ENCODE measurements at regions not wholly inside any gene's neighbourhood (a gene's known extent, or its start where the extent isn't known, plus 50 kb on each side); places are given as distances from the start of the nearest gene placed in this dataset.

DNA sequence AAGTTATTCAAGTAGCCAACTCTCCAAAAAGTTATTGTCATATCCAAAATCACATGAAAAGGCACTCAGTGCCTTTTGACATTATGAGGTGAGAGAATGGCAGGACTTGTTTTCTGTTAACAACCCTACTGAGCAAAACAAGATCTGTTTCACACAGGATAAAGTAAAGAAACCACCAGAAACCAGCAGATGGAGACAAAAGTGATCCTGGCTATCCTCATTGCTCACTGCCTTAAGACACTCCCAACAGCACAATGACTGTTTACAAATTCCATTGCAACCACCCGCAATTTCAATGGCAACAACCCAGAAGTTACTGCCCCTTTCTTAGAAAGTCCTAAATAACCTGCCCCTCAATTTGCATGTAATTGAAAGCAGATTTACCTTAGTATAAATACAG, 352.6 kb upstream of the NDN start:
- Mint-ChIP-seq H3K27me3 (ENCODE audit: unreplicated experiment) (peaks cover 2% of the 10 kb centered on the region), H3K36me3 (ENCODE audit: low read depth, unreplicated experiment) (peaks cover 4% of the 10 kb centered on the region), H3K4me1 (ENCODE audit: unreplicated experiment) (no peaks in the 10 kb centered on the region), H3K4me3 (ENCODE audit: unreplicated experiment) (no peak overlapping the region), H3K27ac (ENCODE audit: unreplicated experiment) (no peak overlapping the region), H3K9me3 (ENCODE audit: unreplicated experiment) (peaks cover 21% of the 10 kb centered on the region)
- DNase-seq (ENCODE audit: low spot score), result no peak
- TF ChIP-seq, protein P1, sequence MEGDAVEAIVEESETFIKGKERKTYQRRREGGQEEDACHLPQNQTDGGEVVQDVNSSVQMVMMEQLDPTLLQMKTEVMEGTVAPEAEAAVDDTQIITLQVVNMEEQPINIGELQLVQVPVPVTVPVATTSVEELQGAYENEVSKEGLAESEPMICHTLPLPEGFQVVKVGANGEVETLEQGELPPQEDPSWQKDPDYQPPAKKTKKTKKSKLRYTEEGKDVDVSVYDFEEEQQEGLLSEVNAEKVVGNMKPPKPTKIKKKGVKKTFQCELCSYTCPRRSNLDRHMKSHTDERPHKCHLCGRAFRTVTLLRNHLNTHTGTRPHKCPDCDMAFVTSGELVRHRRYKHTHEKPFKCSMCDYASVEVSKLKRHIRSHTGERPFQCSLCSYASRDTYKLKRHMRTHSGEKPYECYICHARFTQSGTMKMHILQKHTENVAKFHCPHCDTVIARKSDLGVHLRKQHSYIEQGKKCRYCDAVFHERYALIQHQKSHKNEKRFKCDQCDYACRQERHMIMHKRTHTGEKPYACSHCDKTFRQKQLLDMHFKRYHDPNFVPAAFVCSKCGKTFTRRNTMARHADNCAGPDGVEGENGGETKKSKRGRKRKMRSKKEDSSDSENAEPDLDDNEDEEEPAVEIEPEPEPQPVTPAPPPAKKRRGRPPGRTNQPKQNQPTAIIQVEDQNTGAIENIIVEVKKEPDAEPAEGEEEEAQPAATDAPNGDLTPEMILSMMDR (IDR thresholded peaks at IDR 0.05; ENCODE audit: unreplicated experiment), result no peak

DNA sequence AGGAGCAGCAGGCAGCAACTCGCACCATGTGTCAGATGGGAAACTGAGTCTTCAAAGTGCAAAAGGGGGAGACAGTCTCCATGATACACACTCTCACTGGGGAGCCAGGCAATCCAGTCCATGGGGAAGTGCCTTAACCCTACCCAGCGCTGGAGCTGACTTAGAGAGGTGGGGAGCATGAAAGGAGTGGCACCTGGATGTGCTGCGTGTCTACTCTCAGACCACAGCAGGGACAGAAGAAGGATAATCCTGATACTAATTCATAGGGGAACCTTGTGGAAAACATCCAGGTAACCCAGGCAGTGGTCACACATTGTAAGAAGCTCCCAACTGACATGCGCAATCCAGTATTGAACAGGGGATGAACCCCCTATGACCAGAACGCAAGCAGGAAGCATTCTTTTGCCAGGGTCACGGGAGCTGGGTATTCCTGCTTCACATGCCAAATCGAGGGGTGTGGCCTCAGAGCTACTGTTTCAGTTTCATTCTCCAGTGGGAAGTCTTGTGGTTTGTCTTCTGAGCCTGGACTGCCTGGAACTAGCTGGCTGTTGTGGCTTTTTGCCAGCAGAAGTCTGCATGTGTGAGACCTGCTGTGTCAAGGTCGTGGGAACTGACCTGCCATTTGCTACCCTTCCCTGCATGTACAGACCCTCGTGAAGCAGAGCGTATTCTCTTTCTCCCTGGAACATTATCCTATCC, 367.6 kb upstream of the NDN start:
- H3K27me3 Mint-ChIP-seq (ENCODE audit: unreplicated experiment), result no peaks in the 10 kb centered on the region
- no peaks in the 10 kb centered on the region for H3K4me1 Mint-ChIP-seq (ENCODE audit: unreplicated experiment)
- H3K9me3 Mint-ChIP-seq (ENCODE audit: unreplicated experiment), result no peaks in the 10 kb centered on the region
- H3K36me3 Mint-ChIP-seq (ENCODE audit: low read depth, unreplicated experiment), result no peaks in the 10 kb centered on the region
- TF ChIP-seq, protein P1 (IDR thresholded peaks at IDR 0.05; ENCODE audit: unreplicated experiment), result no peak
- no peak overlapping the region for H3K27ac Mint-ChIP-seq (ENCODE audit: unreplicated experiment)
- no peak overlapping the region for H3K4me3 Mint-ChIP-seq (ENCODE audit: unreplicated experiment)
- no peak for DNase-seq (ENCODE audit: low spot score)

DNA sequence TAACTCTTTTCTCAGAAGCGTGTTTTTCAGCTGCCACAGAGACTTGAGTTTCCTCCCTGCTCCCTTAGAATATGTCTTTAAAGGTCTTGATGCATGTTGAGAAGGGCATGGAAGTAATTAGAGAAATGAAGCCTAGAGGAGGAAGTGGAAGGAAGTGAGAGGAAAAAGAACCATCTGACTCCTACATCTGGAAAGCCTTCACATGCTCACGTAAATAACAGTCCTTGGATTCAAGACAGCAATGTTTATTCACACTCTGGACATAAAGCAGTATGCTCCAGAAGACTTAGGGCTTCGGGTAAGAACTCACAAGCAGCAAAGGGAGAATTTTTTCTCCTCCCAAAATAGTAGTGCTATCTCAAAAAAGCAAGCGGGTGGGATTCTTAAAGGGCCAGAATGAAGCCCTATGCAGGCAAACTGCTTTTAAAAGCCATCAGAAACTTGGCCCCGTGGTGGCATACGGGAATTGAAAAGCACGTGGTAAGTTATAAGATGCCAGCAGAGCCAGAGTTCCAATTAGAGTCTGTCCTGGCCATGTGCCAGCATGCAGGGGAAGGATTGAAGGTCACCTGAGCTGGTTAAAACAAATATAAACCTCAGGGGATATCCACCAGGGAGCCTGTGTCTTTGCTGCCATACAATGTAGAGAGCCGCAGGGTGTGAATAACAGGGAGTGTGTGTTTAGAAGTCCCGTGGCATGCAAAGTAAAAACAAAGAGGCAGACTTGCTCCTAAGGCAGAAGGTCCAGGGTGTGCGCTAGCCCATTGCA, 380.8 kb upstream of the NDN start:
- no peaks in the 10 kb centered on the region for H3K36me3 Mint-ChIP-seq (ENCODE audit: low read depth, unreplicated experiment)
- TF ChIP-seq, protein P1 (IDR thresholded peaks at IDR 0.05; ENCODE audit: unreplicated experiment), result no peak

DNA sequence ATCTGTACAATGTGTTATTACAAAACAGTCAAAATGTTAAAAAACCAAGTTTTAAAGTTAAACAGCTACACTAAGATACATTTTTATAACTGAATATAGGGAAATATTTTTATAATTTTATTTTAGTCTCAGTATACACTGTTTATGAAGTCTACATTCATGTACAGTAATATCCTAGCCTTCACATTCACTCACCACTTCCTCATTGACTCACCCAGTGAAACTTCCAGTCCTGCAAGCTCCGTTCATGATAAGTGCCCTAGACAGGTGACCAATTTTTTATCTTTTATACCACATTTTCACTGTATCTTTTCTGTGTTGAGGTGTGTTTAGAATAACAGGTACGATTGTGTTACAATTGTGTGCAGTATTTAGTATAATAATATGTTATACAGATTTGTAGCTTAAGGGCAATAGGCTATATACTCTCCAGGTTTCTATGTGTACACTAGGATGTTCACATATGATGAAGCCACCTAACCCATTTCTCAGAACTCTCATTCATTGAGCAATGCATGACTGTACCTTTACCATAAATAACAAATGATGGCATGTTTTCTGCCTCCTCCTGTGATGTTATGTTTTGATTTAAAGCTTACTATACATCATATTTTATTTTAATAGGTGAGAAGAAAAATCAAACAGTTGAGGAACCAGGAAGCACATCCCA, 388.4 kb upstream of the NDN start:
- no peak for DNase-seq (ENCODE audit: low spot score)
- TF ChIP-seq, protein P1 (IDR thresholded peaks at IDR 0.05; ENCODE audit: unreplicated experiment), result no peak
- no peaks in the 10 kb centered on the region for H3K27me3 Mint-ChIP-seq (ENCODE audit: unreplicated experiment)
- H3K4me1 Mint-ChIP-seq (ENCODE audit: unreplicated experiment), result no peaks in the 10 kb centered on the region
- H3K36me3 Mint-ChIP-seq (ENCODE audit: low read depth, unreplicated experiment), result no peaks in the 10 kb centered on the region
- no peak overlapping the region for H3K27ac Mint-ChIP-seq (ENCODE audit: unreplicated experiment)
- H3K4me3 Mint-ChIP-seq (ENCODE audit: unreplicated experiment), result no peak overlapping the region
- H3K9me3 Mint-ChIP-seq (ENCODE audit: unreplicated experiment), result peaks cover 8% of the 10 kb centered on the region

More for the DNA sequence above, 380.8 kb upstream of the NDN start:
- H3K9me3 Mint-ChIP-seq (ENCODE audit: unreplicated experiment), result peaks cover 6% of the 10 kb centered on the region
- no peak overlapping the region for H3K27ac Mint-ChIP-seq (ENCODE audit: unreplicated experiment)
- no peak for DNase-seq (ENCODE audit: low spot score)
- no peaks in the 10 kb centered on the region for H3K4me1 Mint-ChIP-seq (ENCODE audit: unreplicated experiment)
- H3K27me3 Mint-ChIP-seq (ENCODE audit: unreplicated experiment), result peaks cover 1% of the 10 kb centered on the region
- H3K4me3 Mint-ChIP-seq (ENCODE audit: unreplicated experiment), result no peak overlapping the region

Measured in endothelial cell (in vitro differentiated cells).